Inflammatory macrophage treated with lipopolysaccharide for 1 hour (primary cell): ENCODE measurements at regions not wholly inside any gene's neighbourhood (a gene's known extent, or its start where the extent isn't known, plus 50 kb on each side); places are given as distances from the start of the nearest gene placed in this dataset.

ENCODE experiments used
- DNase-seq, 2 donors: peaks; one replicate each; pipeline ENCODE4 v3.0.0-alpha.2; 2020 to 2022

DNA sequence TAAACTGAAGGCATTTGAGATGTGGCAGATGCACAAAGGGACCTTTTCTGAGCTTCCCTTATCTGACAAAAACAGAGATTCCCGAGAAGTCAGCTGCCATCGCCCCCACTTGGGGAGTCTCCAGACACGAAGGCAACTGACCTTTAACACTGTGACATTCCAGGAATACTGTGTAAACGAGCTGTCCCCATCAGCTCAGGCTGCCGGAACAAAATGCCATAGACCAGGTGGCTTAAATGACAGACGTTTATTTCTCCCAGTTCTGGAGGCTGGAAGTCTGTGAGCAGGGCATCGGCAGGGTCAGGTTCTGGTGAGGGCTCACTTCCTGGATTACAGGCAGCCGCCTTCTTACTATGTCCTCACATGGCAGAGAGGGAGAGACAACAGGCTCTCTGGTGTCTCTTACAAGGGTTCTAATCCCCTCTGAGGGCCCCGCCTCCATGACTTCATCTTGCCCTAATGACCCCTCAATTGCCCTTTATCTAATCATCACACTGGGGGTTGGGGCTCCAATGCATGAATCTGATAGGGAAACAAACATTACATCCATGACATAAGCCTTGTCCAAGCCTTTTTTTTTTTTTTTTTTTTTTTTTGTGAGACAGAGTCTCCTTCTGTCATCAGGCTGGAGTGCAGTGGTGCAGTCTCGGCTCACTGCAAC, 178.5 kb upstream of the RPL38 start:
- DNase-seq = no peak

DNA sequence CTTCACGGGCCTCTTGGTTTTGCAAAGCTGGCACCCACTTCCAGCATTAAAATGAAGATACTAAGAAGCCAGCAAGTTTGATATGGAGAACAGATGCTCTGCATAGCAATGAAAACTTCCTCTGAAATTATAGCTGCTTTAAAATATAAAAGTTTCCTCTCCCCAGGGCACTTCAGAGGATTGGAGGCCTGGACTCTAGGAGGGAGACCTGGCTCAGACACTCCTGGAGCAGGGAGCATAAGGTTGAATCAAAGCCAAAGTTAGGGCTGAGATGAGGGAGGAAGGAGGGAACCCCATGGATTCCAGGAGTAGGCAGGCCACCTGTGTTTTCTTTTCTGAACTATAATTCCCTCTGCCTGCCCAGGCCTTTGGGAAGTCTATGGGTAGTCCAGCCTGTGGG, 176.0 kb upstream of the RPL38 start:
- DNase-seq = no peak

DNA sequence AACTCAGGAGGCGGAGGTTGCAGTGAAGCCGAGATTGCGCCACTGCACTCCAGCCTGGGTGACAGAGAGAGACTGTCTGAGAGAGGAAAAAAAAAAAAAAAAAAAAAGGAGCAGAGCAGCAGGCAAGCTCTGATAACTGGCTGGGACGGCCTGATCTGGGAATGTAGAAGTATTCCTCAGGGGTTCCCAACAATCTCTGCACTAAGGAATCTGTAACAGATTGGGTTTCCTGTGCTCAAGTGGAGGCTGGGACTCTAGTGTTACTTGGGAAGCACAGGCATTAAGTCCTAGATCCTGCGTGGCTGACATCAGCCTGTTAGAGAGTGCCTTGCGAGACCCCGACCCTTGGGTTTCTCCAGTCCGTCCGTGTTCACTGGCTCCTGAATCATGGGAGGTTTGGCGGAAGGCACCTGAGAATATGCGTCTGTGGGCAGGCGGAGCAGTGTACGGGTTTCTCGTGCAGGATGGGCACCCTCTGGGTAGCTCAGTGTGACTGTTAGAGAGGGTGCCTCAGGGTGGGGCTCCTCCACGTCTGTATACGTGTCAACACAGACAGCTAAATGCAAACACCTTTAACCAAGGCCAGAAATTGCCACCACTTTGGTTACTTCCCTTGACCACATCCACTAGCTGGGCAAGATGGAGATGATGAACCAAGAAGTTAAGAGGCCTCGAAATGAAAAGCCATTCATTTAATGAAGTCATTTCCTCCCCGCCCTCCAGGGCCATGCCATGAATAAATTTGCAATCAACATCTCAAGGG, 174.9 kb upstream of the RPL38 start:
- DNase-seq = no peak

GRCh38 chr17:74031316-74032090, 172.0 kb upstream of the RPL38 start:
- no peak for DNase-seq

DNA sequence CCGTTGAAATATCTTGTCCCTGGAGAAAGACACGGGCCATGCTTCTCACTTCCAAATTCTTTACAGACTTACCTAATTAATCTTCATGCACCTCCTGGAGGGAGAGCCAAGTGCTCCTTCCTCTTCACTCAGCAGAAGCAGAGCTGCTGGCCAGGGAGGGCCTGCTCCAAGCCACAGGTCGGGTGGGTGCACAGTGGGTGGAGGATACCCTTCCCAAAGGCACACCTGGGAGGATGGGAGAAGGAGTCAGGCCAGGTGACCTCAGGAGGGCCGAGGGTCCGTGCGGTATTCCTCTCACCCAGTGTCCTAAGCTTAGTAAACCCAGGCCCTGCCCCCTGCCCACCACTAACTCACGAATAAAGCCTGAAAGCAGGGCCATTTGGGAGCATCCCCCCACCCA, 171.3 kb upstream of the RPL38 start:
- no peak for DNase-seq

DNA sequence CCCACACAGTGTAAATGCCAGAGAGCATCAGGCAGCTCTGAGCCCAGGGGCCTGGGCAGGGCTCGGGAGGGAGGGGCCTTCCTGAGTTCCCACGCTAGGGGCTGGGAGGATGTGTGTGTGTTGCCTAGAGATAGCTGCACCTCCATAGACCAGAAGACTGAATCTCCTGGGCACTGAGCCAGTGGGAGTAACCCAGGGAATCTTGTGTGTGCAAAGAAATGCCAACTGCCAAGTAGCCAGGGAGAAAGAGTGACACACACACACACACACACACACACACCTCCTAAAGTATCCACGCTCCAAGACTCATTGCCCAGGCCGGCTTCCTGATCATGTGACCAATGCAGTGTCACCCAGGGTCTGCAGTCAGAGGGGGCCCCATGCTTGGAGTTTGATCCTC, 166.2 kb upstream of the RPL38 start:
- DNase-seq = no peak

DNA sequence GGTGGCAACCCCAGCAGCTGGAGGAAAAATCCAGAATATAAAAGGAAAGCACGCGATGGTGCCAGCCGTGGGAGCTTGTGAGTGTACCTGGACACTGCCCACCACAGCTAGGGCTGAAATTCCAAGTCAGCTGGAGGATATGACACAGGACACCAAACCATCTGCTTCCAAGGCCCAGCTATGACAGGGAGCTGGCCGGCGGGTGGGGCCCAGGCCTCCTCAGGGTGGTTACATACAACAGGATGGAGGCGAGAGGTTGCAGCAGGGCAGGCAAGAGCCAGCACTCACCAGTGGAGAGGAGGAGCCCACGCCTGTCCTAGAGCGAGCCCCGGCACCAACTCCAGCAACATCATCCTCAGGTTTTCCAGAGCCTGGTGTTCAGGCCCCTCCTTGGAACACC, 163.2 kb upstream of the RPL38 start:
- no peak for DNase-seq

DNA sequence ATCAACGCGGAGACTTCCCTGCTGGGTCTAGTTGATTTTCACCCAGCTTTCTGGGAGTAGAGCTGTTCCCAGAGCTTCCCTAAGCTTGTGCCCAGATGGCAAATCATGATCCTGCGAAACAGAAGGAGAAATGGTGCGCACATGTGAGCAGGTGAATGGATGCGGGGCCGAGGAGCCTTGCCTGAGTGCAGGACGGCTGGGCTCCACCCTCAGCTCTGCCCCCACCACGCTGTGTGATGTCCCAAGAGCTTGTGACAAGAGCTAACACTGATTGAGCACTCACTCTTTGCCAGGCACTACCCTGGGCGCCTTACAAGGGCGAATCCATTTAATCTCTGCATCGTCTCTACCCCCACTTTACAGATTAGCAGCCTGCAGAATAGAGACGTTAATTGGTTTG, 162.7 kb upstream of the RPL38 start:
- no peak for DNase-seq

DNA sequence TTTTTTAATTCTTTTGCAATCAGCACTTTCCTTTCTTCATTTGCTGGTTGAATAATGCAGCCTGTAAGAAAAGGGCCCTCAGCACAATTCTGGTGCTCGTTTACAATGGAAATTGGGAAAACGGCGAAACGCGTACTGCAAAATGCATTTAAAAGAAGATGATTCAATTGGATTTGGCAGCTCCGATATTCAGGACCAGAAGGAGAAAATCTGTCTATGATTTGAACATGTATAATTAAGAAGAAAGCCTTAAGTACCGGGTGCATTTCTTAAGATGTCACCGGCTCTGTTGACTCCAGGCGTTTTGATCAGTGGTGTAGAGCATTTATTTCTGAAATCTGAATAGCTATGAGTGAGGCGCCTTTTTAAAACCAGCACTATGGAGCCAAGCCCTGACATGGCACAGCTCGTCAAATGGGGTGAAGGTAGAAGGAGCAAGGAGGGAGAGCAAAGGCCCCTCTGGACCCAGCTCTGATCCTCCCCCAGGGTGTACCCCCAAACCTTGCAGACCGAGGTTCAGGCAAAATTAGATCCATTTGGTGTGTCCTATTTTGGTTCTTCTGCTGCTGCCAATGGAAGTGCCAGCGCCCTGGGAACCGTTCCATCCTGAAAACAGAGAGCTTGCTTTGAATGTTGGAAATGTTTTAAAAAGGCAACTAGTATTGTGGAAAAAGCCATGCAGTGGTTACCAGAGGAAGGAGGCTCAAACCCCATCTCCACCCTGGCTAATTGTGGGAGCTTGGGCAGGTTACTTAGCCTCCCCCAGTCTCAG, 161.4 kb upstream of the RPL38 start:
- no peak for DNase-seq

DNA sequence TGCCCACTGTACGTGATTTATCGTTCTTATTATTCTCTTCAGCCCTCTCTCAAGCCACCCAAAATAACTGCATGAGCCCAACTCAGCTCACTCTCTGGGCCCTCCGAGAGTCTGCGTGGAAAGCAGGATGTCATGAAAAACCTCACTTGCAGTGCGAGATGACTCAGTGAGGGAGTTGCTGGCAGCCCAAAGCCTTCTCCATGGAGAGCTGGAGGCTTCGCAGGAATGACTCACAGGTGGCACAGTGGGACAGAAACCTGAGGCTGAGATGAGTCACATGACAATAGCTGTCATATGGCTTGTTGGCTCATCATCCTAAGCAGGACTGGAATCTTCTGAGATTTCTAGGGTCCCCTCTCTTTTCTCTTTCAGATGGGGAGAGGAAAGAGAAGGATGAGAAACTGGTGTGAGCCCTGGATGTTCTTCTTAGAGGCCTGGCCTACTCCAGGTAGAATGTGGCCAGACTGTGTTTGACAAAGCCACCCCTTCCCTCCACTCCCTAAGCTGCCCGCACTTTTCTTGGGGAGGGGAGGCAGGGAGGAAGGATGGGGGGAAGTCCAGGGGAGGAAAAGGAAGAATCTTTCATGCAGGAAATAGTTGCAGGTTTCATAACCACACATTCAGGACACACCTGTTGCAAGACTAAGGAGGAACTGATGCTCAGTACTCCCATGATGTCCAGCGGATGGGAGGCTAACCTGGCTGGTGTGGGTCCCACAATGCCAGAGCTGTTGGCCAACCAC, 160.6 kb upstream of the RPL38 start:
- no peak for DNase-seq

- DNase-seq = no peak
Observed at GRCh38 chr17:74043976-74044375, 159.5 kb upstream of the RPL38 start.

GRCh38 chr17:74045608-74046280, 157.7 kb upstream of the RPL38 start:
- no peak for DNase-seq

GRCh38 chr17:74049167-74049966, 154.1 kb upstream of the RPL38 start:
- DNase-seq = no peak

DNA sequence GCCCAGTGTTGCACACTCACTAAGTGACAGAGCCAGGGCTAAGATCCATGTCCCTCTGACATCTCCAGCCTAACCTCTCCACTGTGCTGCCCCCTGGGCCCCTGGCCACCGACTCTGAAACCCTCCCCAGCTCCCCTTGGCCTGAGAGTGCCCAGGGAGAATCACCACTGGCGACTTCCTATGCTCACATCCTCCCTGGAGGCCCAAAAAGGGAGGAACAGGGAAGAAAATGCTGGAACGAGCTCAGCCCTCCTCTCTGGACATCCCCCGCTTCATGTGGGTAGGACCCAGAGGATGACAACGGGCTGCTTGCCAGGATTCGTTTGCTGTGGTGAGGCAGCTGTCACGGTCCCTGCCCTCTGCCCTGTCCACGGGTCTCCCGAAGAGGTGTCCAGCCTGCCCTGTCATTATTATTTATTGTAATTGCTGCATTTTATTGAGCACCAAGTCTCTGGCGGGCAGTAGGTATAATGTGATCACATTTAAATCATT, 153.5 kb upstream of the RPL38 start:
- no peak for DNase-seq

- no peak for DNase-seq
Observed at GRCh38 chr17:74051348-74051747, 152.1 kb upstream of the RPL38 start.

GRCh38 chr17:74052993-74053711, 150.3 kb upstream of the RPL38 start:
- DNase-seq = no peak

DNA sequence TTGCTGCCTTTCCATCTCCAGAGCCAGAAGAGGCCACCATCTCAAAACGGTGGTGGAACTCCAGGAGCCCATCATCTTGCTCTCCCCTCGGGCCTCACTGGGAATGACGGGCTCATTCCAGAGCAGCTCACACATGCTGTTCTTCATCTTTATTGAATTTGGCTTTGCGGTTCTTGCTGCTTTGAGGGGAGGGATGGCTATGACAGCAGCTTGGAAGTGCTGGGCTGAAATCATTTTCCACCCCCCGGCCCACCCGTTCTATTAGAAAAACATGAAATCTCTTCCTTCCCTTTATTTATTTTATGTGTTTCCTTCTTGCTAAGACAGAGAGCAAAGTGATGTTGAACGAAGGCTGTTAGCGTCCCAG, 149.8 kb upstream of the RPL38 start:
- DNase-seq = no peak

GRCh38 chr17:74054249-74054648, 149.2 kb upstream of the RPL38 start:
- no peak for DNase-seq

GRCh38 chr17:74055508-74056160, 147.8 kb upstream of the RPL38 start:
- no peak for DNase-seq
